HepG2 (cell line): ENCODE measurements at regions not wholly inside any gene's neighbourhood (a gene's known extent, or its start where the extent isn't known, plus 50 kb on each side); places are given as distances from the start of the nearest gene placed in this dataset.
"Not testable (repeated sequence)": the region's sequence is repeated elsewhere in the genome, so short reads cannot be mapped to it uniquely, and the experiment has no call there.

ENCODE experiments used
- ATF3 ChIP-seq: sonication (generic); formaldehyde crosslinking; IDR thresholded peaks from 2 replicates; pipeline ENCODE4 v1.4.0; 2020; ENCODE audit warnings: missing genetic modification reagents
- PAWR ChIP-seq: sonication (generic); formaldehyde crosslinking; IDR thresholded peaks from 2 replicates; pipeline ENCODE4 v1.4.0; 2020; ENCODE audit warnings: missing genetic modification reagents, mild to moderate bottlenecking, borderline replicate concordance
- SP1 ChIP-seq, 2 experiments: fragments of 450-650 bp in 1 of 2; sonication (generic) in 1 of 2; formaldehyde crosslinking in 1 of 2; IDR thresholded peaks; 2 replicates each; pipeline versions ENCODE4 v1.4.0 to v1.6.1; 2016 to 2020; ENCODE audit warnings: missing genetic modification reagents in 1 of 2
- TBP ChIP-seq: sonication (generic); formaldehyde crosslinking; IDR thresholded peaks from 2 replicates; pipeline ENCODE4 v1.5.0; 2020; ENCODE audit warnings: missing genetic modification reagents

- TF ChIP-seq TBP (CRISPR knock-in tag); PAWR (CRISPR knock-in tag); ATF3 (CRISPR knock-in tag); SP1 (IDR thresholded peaks at IDR 0.05); SP1 (CRISPR knock-in tag; IDR thresholded peaks at IDR 0.05): not testable (repeated sequence)
These were observed 52.6 kb upstream of the GOLGA6L6 start for GRCh38 chr15:20594219-20594618.
